IPS-NIHi11 (cell line): ENCODE measurements at regions not wholly inside any gene's neighbourhood (a gene's known extent, or its start where the extent isn't known, plus 50 kb on each side); places are given as distances from the start of the nearest gene placed in this dataset.
"Not testable (repeated sequence)": the region's sequence is repeated elsewhere in the genome, so short reads cannot be mapped to it uniquely, and the experiment has no call there.

ENCODE experiments used
- DNase-seq: peaks from one replicate; pipeline ENCODE4 v3.0.0; 2012; ENCODE audit warnings: mixed read lengths, low spot score

- DNase-seq, result no peak
Observed at GRCh38 chr6:72534236-72534635, 87.6 kb upstream of the KCNQ5 start.

- no peak for DNase-seq
Observed at GRCh38 chr6:72535124-72535523, 86.7 kb upstream of the KCNQ5 start.

- DNase-seq, result no peak
Observed at GRCh38 chr6:72547020-72547419, 74.8 kb upstream of the KCNQ5 start.

GRCh38 chr6:72551470-72551869 is 70.4 kb upstream of the KCNQ5 start:
- DNase-seq, result no peak

GRCh38 chr6:72552938-72553337 is 68.9 kb upstream of the KCNQ5 start:
- DNase-seq, result no peak

- DNase-seq, result peak; percentile 29
Observed at GRCh38 chr6:72553531-72554511, 68.0 kb upstream of the KCNQ5 start.

GRCh38 chr6:72554761-72555221 is 67.1 kb upstream of the KCNQ5 start:
- no peak for DNase-seq

GRCh38 chr6:72559067-72559466 is 62.8 kb upstream of the KCNQ5 start:
- no peak for DNase-seq

GRCh38 chr6:72559555-72559954 is 62.3 kb upstream of the KCNQ5 start:
- no peak for DNase-seq

- no peak for DNase-seq
Observed at GRCh38 chr6:72560721-72561593, 60.9 kb upstream of the KCNQ5 start.

- DNase-seq, result peak; percentile 11
Observed at GRCh38 chr6:72561629-72562028, 60.2 kb upstream of the KCNQ5 start.

GRCh38 chr6:72564231-72564630 is 57.6 kb upstream of the KCNQ5 start:
- DNase-seq, result no peak

- DNase-seq, result not testable (repeated sequence)
Observed at GRCh38 chr6:72571993-72572392, 49.9 kb upstream of the KCNQ5 start.
